Fibroblast of the aortic adventitia (primary cell): ENCODE measurements at regions not wholly inside any gene's neighbourhood (a gene's known extent, or its start where the extent isn't known, plus 50 kb on each side); places are given as distances from the start of the nearest gene placed in this dataset.

ENCODE experiments used
- DNase-seq: peaks from one replicate; pipeline ENCODE4 v3.0.0-alpha.2; 2010; ENCODE audit warnings: low read depth
- H3K4me3 ChIP-seq: 2 replicates; pipeline ENCODE4 v1.5.1; 2011; ENCODE audit warnings: low read depth, mild to moderate bottlenecking, control low read depth, low read length, moderate library complexity
- TF ChIP-seq, protein P1 (sequence below): IDR thresholded peaks from 2 replicates; pipeline ENCODE4 v1.5.1; 2011; ENCODE audit warnings: mild to moderate bottlenecking, low read length, control low read depth, inconsistent platforms; ENCODE audit not compliant: insufficient read depth

DNA sequence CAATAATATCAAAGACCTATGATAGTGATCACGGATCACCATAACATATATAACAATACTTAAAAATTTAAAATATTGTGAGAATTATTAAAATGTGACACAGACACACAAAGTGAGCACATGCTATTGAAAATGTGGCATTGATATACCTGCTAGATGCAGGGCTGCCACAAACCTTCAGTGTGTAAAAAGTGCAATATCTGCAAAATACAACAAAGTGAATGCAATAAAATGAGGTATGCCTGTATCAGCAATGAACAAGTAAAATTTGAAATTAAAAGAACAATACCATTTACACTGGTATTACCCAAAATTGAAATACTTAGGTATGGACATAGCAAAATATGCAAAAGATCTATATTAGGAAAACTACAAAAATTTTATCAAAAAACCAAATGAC is 1217.8 kb upstream of the PCDH20 start:
- TF ChIP-seq, protein P1, sequence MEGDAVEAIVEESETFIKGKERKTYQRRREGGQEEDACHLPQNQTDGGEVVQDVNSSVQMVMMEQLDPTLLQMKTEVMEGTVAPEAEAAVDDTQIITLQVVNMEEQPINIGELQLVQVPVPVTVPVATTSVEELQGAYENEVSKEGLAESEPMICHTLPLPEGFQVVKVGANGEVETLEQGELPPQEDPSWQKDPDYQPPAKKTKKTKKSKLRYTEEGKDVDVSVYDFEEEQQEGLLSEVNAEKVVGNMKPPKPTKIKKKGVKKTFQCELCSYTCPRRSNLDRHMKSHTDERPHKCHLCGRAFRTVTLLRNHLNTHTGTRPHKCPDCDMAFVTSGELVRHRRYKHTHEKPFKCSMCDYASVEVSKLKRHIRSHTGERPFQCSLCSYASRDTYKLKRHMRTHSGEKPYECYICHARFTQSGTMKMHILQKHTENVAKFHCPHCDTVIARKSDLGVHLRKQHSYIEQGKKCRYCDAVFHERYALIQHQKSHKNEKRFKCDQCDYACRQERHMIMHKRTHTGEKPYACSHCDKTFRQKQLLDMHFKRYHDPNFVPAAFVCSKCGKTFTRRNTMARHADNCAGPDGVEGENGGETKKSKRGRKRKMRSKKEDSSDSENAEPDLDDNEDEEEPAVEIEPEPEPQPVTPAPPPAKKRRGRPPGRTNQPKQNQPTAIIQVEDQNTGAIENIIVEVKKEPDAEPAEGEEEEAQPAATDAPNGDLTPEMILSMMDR = no peak
- no peak for DNase-seq
- H3K4me3 ChIP-seq = no peak overlapping the region

DNA sequence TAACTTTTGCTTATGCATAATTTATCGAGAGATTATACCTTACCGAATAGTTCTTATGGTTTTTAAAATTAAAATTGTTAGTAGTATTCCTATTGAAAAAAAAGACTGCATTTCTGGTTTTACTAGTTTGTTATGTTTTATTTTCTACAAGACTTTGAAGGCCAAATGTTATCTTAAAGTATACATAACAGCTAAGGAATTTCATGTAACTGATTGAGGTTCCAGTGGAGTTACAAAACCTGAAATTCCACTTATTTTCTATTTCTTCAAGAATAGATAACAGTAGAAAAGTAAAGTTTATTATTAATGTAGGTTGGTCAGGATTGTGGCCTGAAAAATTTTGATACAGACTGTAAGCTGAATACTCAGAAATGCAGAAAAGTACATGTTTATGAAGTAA is 1216.0 kb upstream of the PCDH20 start:
- TF ChIP-seq, protein P1 = no peak
- DNase-seq = no peak

DNA sequence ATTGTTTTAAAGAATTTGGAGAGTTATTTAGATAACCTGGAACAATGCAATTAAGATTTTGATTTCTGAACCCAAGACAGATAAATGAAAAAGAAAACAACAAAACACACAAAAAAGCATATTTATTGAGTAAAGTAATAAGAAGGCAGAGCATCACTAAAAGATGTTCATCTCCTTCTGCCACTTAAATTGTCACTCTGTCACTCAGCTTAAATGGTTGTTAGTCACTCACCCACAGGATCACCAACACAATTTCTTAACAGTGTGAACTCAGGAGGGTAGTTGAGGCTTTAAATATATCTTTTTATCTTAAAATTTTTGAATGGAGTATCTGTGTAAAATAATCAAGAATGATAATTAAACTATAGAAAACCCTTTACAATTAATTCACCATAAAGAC is 1215.5 kb upstream of the PCDH20 start:
- TF ChIP-seq, protein P1 = no peak
- H3K4me3 ChIP-seq = no peak overlapping the region
- no peak for DNase-seq

More for the DNA sequence above, 1216.0 kb upstream of the PCDH20 start:
- H3K4me3 ChIP-seq = no peak overlapping the region

DNA sequence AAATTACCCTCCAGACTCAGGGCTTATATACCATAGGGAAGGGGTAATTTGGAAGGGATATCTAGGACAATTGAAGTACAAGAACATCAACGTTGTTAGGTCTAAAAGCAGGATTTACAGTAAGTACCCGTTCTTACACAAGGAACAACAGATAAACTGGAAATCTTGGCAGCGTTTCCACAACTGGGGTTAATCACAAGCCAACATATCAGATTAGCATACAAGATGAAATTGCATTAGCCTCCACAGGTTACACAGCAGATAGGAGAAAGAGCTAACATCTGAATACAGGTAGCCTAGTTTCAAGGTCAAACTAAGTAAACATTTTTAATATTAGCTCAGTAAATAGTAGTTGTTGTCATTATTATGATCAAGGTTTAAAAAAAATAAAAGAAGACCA is 1214.0 kb upstream of the PCDH20 start:
- no peak overlapping the region for H3K4me3 ChIP-seq
- TF ChIP-seq, protein P1 = no peak
- no peak for DNase-seq

GRCh38 chr13:62627226-62627625 is 1211.6 kb upstream of the PCDH20 start:
- no peak overlapping the region for H3K4me3 ChIP-seq
- no peak for DNase-seq
- TF ChIP-seq, protein P1 = no peak

DNA sequence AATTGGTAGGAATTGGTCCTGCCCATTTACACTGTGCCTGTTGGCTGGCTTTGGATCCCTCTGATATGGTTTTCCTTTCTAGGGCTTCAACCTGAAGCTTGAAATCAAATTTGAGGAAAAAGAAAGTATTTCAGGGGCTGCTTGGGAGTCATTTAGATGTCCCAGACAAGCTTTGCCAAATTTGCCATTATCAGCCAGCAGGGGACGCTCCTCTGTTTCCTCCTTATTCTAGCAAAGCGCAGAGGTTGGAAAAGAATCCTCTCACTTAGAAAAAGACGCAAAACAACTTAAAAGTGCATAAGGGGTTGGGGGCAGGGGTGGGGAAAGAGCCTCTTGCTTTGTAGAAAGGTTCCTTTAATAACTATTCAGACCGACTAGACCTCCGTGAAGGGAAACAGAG is 1211.1 kb upstream of the PCDH20 start:
- DNase-seq = no peak
- H3K4me3 ChIP-seq = no peak overlapping the region
- TF ChIP-seq, protein P1 = no peak

DNA sequence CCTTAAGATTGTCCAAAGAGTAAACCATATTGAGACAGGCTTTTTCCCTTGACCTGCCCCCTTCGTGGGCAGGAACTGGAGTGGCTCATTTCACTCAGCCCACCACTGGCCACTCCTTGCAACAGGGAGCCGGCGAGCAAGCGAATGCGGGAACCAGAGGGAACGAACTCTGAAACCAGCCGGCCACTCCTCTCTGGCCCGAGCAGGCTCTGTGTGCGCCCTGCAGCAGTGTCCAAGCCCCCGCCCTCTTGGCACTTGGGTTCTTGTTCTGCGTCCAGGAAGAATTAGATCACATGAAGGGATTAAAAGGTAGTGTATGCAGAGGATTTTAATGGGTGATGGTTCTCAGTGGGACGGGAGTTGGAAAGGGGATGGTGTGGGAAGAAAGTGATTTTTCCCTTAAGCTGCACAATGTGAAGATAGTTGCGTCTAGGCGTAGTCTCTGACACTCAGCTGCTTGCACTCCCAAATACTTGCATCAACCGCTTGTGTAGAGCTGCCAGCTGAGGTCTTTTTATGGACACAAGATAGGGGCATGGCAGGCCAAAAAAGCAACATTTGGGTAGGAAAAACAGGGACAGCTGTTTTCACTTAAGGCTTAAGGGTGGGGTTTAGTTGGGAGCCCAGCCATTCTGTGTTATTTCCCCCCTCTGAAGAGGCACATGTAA is 1209.7 kb upstream of the PCDH20 start:
- H3K4me3 ChIP-seq = no peak overlapping the region
- TF ChIP-seq, protein P1 = no peak
- no peak for DNase-seq
